ENCODE measurements at regions not wholly inside any gene's neighbourhood (a gene's known extent, or its start where the extent isn't known, plus 50 kb on each side); places are given as distances from the start of the nearest gene placed in this dataset.
"Not testable (repeated sequence)": the region's sequence is repeated elsewhere in the genome, so short reads cannot be mapped to it uniquely, and the experiment has no call there.

DNA sequence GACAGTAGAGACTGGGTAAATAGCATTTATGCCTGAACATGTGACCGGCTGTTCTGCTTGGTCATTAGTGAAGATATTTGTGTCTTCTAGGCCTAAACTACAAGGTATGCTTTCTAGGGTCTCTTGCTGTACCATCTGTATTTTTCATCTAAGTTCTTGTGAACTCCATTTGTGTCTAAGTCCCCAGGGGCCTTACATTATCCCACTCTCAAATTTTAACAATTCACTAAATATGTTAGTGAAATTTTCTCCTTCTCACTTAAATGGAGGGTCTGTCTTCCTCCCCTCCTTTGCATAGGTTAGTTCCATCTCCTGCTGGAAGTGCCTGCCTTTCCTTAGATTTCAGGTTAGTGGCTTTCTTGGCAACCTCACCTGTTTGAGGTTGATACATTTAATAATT is 382.6 kb downstream of the RAD51AP2 start:
- Histone ChIP-seq H3K4me1 (ENCODE audit: control insufficient read depth in 1 of 2, insufficient read depth in 2 of 2, low read depth in 1 of 2, low read length in 1 of 2) (peaks cover 0 to 10% of the 10 kb centered on the region in 2 experiments; a peak in 2 of 4 replicates), H3K27me3 (ENCODE audit: insufficient read depth) (no peaks in the 10 kb centered on the region), H3F3A (replicated peaks; ENCODE audit: insufficient read depth) (no peaks in the 10 kb centered on the region), H3K9me2 (no peaks in the 10 kb centered on the region), H3K9ac (no peak overlapping the region), H3K9me3 (no peaks in the 10 kb centered on the region), H3K4me2 (no peak overlapping the region), H4K20me1 (ENCODE audit: insufficient read depth) (no peaks in the 10 kb centered on the region), H2AFZ (ENCODE audit: low read depth) (no peak overlapping the region), H3K79me2 (ENCODE audit: insufficient read depth) (no peaks in the 10 kb centered on the region), H3K4me3 (ENCODE audit: low read depth in 2 of 2, low read length in 1 of 2) (no peak overlapping the region), H3K36me3 (replicated peaks in 1 of 2; ENCODE audit: control insufficient read depth in 1 of 2, insufficient read depth in 2 of 2, low read length in 1 of 2) (no peaks in the 10 kb centered on the region), H3K27ac (ENCODE audit: low read depth in 2 of 2, low read length in 1 of 2) (no peak overlapping the region)
- CTCF ChIA-PET = interaction anchor here (1.7 kb wide), 1 partner anchor 35 kb away, joined by 4 read pairs; no protein-coding TSS in a partner anchor
- POLR2A ChIA-PET = no interaction called here
- WGBS (ENCODE audit: low lambda C conversion rate) = 77% methylated on average over 1 of the region's 1 CpG
- DNase-seq = no peak
- TF ChIP-seq RAD21 (IDR thresholded peaks at IDR 0.05; ENCODE audit: low read length) = no peak
- TF ChIP-seq FOSL2 (IDR thresholded peaks at IDR 0.05; ENCODE audit: borderline replicate concordance, low read depth) = no peak

DNA sequence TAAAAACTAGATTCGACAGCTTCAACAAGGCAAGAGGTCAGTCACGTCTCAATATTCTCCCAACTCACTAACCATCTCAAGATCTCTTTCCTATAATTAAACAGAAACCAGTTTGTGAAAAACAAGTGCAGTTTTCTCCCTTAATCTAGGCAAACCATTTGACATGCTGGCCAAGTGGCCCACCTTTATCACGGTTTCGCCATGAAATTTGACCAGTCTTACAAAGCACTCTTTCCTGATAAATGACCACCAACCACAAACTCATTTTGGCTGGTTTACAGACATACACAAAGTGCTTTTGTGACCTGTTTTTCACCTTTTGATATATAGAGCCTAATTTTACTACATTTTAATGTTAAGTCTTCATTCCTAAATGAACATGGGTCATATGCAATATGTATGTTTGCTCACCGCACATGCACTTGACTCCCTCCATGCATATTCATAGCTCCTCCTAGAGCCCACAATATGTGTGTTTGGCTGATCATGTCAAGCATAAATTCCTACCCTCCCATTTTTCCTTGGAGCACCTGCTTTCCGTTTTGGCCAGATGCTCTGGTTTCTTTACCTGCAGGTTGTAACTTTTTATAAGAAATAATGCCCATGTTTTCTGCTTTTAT is 385.1 kb downstream of the RAD51AP2 start:
- ChIA-PET POLR2A (no interaction called here), CTCF (interaction anchor here (1.5 kb wide), 1 partner anchor 16 kb away, joined by 5 read pairs; no protein-coding TSS in a partner anchor)
- H3K79me2 ChIP-seq (ENCODE audit: insufficient read depth) = no peaks in the 10 kb centered on the region
- peaks cover 0 to 10% of the 10 kb centered on the region in 2 experiments; a peak in 2 of 4 replicates for H3K4me1 ChIP-seq (ENCODE audit: control insufficient read depth in 1 of 2, insufficient read depth in 2 of 2, low read depth in 1 of 2, low read length in 1 of 2)
- no peaks in the 10 kb centered on the region for H3K9me2 ChIP-seq
- no peak for DNase-seq
- H3K36me3 ChIP-seq (replicated peaks in 1 of 2; ENCODE audit: control insufficient read depth in 1 of 2, insufficient read depth in 2 of 2, low read length in 1 of 2) = no peaks in the 10 kb centered on the region
- H2AFZ ChIP-seq (ENCODE audit: low read depth) = no peak overlapping the region
- H3K4me2 ChIP-seq = no peak overlapping the region
- no peak overlapping the region for H3K9ac ChIP-seq
- no peaks in the 10 kb centered on the region for H3K27me3 ChIP-seq (ENCODE audit: insufficient read depth)
- 57% methylated on average over 6 of the region's 6 CpGs for WGBS (ENCODE audit: low lambda C conversion rate)
- H3K4me3 ChIP-seq (ENCODE audit: low read depth in 2 of 2, low read length in 1 of 2) = no peak overlapping the region
- H3K27ac ChIP-seq (ENCODE audit: low read depth in 2 of 2, low read length in 1 of 2) = no peak overlapping the region
- H4K20me1 ChIP-seq (ENCODE audit: insufficient read depth) = no peaks in the 10 kb centered on the region
- H3K9me3 ChIP-seq = no peaks in the 10 kb centered on the region
- H3F3A ChIP-seq (replicated peaks; ENCODE audit: insufficient read depth) = no peaks in the 10 kb centered on the region
- TF ChIP-seq, protein P1, sequence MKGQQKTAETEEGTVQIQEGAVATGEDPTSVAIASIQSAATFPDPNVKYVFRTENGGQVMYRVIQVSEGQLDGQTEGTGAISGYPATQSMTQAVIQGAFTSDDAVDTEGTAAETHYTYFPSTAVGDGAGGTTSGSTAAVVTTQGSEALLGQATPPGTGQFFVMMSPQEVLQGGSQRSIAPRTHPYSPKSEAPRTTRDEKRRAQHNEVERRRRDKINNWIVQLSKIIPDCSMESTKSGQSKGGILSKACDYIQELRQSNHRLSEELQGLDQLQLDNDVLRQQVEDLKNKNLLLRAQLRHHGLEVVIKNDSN (IDR thresholded peaks at IDR 0.05; ENCODE audit: borderline replicate concordance, low read depth) = no peak
- TF ChIP-seq RCOR1 (IDR thresholded peaks at IDR 0.05; ENCODE audit: low read length) (no peak), TCF12 (IDR thresholded peaks at IDR 0.05) (no peak), GABPA (IDR thresholded peaks at IDR 0.05; ENCODE audit: low read depth) (no peak), FOSL2 (IDR thresholded peaks at IDR 0.05; ENCODE audit: borderline replicate concordance, low read depth) (no peak), NFIC (IDR thresholded peaks at IDR 0.05; ENCODE audit: borderline replicate concordance) (no peak), YY1 (IDR thresholded peaks at IDR 0.05; ENCODE audit: low read depth) (no peak)
- TF ChIP-seq, protein P2, sequence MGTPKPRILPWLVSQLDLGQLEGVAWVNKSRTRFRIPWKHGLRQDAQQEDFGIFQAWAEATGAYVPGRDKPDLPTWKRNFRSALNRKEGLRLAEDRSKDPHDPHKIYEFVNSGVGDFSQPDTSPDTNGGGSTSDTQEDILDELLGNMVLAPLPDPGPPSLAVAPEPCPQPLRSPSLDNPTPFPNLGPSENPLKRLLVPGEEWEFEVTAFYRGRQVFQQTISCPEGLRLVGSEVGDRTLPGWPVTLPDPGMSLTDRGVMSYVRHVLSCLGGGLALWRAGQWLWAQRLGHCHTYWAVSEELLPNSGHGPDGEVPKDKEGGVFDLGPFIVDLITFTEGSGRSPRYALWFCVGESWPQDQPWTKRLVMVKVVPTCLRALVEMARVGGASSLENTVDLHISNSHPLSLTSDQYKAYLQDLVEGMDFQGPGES (IDR thresholded peaks at IDR 0.05; ENCODE audit: low read depth, low read length) = no peak
- TF ChIP-seq, protein P3, sequence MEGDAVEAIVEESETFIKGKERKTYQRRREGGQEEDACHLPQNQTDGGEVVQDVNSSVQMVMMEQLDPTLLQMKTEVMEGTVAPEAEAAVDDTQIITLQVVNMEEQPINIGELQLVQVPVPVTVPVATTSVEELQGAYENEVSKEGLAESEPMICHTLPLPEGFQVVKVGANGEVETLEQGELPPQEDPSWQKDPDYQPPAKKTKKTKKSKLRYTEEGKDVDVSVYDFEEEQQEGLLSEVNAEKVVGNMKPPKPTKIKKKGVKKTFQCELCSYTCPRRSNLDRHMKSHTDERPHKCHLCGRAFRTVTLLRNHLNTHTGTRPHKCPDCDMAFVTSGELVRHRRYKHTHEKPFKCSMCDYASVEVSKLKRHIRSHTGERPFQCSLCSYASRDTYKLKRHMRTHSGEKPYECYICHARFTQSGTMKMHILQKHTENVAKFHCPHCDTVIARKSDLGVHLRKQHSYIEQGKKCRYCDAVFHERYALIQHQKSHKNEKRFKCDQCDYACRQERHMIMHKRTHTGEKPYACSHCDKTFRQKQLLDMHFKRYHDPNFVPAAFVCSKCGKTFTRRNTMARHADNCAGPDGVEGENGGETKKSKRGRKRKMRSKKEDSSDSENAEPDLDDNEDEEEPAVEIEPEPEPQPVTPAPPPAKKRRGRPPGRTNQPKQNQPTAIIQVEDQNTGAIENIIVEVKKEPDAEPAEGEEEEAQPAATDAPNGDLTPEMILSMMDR (IDR thresholded peaks at IDR 0.05) = no peak

DNA sequence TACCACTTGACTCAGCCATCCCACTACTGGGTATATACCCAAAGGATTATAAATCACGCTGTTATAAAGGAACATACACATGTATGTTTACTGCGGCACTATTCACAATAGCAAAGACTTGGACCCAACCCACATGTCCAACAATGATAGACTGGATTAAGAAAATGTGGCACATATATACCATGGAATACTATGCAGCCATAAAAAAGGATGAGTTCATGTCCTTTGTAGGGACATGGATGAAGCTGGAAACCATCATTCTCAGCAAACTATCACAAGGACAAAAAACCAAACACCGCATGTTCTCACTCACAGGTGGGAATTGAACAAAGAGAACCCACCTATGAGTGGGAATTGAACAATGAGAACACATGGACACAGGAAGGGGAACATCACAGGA is 387.6 kb downstream of the RAD51AP2 start:
- H2AFZ ChIP-seq (ENCODE audit: low read depth); DNase-seq; POLR2A ChIA-PET; H3K9me3 ChIP-seq; H3K9me2 ChIP-seq; CTCF ChIA-PET; H4K20me1 ChIP-seq (ENCODE audit: insufficient read depth); H3F3A ChIP-seq (replicated peaks; ENCODE audit: insufficient read depth); H3K4me3 ChIP-seq (ENCODE audit: low read depth in 2 of 2, low read length in 1 of 2); H3K36me3 ChIP-seq (replicated peaks in 1 of 2; ENCODE audit: control insufficient read depth in 1 of 2, insufficient read depth in 2 of 2, low read length in 1 of 2); H3K9ac ChIP-seq; H3K79me2 ChIP-seq (ENCODE audit: insufficient read depth); H3K27ac ChIP-seq (ENCODE audit: low read depth in 2 of 2, low read length in 1 of 2); H3K4me2 ChIP-seq; H3K27me3 ChIP-seq (ENCODE audit: insufficient read depth); H3K4me1 ChIP-seq (ENCODE audit: control insufficient read depth in 1 of 2, insufficient read depth in 2 of 2, low read depth in 1 of 2, low read length in 1 of 2): not testable (repeated sequence)
- 71% methylated on average over 3 of the region's 3 CpGs for WGBS (ENCODE audit: low lambda C conversion rate)
